Stimulated activated CD4-positive, alpha-beta T cell treated with anti-CD3 and anti-CD28 coated beads, Interleukin-15, amount 100 ng/mL, for 24 hours (primary cell): ENCODE measurements at regions not wholly inside any gene's neighbourhood (a gene's known extent, or its start where the extent isn't known, plus 50 kb on each side); places are given as distances from the start of the nearest gene placed in this dataset.
"Not testable (repeated sequence)": the region's sequence is repeated elsewhere in the genome, so short reads cannot be mapped to it uniquely, and the experiment has no call there.

Source experiments
- DNase-seq: peaks from one replicate; pipeline ENCODE4 v3.0.0-alpha.2; 2020

DNA sequence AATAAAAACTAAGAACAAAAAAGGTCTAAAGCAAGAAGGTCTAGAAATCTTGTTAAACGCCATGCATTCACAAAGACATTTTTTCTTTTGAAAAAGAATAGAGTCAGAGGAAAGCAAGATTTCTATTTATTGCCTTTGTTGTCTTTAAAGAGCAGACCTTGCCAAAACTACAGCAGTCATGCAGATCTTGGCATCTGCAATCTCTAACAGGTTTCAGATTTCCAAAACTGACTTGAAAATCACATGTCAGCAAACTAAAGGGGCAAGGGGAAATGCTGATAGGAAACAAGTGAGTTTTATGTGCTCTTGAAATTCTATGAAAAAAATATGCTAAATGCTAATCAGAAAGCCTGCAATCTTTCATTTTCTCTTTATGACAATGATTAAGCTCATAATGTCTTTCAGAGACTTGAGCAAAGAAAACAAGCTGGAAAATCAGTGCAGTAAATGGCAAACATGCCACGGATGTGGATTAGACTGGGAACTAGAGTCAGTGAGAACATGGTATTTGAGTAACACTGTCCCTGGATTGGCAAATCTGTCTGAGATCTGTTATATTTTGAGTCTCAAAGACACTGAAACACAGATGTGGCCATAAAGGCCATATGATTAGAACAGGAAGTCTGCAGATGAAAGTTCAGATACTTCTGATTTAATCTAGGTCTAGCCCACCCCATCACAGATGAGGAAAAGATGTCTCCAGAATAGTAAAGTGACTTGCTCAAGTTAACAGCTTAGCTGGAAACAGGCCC, 361.4 kb upstream of the RPS23 start:
- DNase-seq: no peak

DNA sequence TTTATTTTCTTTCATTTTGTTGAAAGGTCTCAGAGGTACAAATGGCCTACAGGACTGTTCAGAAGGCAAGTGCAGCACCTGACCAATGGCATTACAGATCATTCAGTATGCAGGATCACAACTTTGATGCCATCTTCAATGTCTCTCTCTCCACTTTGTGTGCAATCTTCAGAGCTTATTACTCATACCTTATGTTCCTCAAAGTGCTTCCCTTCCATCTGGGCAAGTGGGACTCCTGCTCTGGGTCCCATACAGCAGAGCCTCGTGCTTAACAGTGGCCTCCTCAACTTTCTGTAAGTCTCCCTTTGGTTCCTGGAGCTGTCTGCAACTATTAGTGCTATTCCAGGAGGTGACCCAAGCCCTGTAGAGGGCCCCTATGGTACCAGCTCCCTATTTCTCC, 358.4 kb upstream of the RPS23 start:
- DNase-seq: no peak

DNA sequence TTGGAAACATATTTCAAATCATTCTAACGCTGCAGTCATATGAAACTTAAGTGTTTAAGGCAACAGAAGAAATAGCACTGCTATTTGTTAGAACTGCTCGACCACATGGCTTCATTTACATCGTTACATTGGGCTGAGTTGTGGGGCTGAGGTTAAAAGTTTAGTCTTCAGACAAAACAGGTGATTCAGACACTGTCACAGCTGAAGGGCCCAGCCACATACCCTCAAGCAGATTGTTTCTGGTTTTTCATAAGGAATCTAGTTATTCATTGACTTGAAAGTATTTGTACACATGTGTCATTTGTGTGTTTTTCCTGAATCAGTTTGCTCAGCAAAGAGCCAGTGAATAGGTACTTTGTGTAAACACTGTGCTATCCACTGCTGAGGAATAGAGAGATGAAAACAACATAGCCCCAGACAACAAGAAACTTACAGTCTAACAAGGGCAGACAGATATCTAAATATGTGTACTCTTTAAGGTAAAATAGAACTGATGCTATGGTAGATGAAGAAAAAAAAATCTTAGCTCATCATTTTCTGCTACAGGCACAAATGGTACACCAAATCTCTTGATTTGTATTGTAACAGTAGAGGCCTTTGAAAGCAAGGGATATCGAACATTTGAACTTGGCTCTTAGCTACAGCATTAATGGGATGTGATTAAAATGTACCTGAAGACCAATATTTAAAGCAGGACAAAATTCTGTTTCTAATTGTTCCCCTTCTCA, 357.6 kb upstream of the RPS23 start:
- DNase-seq: peak; percentile 3

DNA sequence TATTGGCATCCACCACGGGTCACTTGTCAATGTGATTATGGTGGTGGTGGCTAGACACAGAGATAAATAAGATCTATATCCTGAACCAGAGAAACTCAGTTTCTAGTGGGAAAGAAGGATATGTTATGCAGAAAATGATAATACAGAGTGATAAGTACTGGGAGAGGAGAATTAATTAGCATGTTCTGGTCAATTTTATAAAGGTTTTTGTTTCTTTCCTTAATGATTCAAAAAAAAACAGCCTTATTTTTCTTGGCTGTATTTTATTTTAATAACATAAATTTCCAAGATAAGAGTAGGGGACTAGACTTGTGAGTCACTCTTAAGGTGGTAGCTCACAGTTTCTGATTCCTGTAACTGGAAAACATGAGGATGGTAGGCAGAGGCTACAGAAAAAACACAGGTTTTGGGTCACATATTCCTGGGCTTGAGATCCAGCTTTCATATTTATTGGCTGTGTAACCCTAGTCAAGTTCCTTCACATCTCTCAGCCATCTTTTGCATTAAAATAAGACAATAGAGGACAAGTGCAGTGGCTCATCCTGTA, 350.3 kb upstream of the RPS23 start:
- no peak for DNase-seq

DNA sequence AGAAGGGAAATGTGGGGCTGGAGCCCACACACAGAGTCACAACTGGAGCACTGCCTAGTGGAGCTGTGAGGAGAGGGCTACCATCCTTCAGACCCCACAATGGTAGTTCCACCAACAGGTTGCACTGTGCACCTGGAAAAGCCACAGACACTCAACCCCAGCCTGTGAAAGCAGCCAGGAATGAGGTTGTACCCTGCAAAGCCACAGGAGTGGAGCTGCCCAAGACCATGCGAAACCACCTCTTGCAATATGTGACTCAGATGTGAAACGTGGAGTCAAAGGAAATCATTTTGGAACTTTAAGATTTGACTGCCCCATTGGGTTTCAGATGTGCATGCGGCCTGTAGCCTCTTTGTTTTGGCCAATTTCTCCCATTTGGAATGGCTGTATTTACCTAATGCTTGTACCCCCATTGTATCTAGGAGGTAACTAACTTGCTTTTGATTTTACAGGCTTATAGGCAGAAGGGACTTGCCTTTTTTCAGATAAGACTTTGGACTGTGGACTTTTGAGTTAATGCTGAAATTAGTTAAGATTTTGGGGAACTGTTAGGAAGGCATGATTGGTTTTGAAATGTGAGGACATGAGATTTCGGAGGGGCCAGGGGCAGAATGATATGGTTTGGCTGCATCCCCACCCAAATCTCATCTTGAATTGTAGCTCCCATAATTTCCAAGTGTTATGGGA, 348.9 kb upstream of the RPS23 start:
- not testable (repeated sequence) for DNase-seq

DNA sequence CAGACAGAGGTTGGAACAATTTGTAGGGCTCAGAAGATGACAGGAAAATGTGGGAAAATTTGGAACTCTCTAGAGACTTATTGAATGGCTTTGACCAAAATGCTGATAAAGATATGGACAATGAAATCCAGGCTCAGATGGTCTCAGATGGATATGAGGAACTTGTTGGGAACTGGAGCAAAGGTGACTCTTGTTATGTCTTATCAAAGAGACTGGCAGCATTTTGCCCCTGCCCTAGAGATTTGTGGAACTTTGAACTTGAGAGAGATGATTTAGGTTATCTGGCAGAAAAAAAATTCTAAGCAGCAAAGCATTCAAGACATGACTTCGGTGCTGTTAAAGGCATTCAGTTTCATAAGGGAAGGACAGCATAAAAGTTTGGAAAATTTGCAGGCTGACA, 347.9 kb upstream of the RPS23 start:
- not testable (repeated sequence) for DNase-seq

DNA sequence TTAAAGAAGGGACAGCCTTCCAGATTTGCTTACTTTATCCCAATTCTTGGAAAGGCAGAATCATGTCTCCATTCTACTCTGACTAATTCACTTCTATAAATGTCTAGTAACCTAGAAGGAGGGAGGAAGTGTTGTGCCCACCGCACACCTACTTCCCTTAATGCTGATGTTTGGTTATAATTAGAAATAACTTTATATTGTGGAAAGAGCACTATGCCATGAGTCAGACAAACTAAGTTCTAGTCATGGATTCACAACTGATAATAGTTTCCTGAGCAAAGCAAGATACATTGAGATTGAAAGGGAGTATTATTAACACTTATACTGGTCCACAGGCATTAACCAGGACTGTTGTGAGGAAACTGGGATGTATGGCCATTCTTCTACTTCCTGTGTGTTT, 345.9 kb upstream of the RPS23 start:
- no peak for DNase-seq

DNA sequence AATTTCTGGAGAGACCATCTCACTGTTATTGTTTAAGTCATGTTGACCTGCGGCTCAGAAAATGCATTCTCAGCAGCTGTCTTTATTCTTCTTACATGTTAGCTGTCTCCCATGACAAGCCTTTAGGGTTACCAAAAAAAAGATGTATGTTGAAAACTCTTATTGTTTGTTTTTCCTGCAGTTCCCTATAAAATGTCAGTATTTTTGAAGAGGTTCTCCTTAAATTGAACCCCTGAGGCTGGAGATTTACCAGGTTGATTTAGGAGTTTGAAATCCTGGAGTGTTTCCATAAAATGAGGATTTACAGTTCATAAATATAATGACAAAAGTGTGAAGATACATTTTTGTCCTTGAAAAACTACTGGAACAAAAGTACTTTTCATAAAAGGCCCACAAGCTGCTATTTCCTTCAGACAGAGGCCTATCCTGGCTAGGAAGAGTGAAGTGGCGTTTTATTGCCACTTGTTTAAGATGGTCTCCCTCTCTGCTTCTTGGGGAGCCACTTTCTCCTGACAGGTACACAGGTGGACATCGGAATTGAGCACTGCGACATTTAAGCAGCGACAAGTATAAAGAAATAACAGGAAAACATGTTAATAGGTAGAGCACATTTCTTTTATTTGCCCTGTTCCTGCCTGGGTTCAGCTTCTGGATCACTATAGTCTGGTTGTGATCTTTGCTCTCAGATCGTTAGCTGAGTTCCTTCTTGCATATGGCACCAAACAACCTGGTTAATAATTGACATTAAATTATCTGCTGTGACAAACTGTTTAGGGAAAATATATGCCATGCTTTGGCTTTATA, 344.8 kb upstream of the RPS23 start:
- DNase-seq: no peak

DNA sequence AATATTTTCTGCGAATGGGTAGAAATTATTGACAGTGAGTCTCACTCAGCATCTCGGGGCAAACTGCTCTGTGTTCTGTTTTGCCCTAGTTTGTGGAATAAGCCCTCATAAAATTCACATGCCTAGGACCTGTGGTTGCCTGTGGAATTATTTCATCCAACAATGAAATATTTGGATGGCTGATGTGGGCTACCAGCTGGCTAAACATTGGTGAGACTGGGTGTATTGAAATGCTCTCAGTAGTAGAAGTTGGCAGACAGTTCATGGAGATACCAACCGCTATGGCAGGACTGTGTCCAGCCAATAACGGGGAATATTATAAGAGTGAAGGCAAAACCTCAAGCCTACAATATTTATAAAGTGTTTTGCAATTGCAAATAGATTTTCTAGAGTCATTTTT, 344.1 kb upstream of the RPS23 start:
- no peak for DNase-seq

DNA sequence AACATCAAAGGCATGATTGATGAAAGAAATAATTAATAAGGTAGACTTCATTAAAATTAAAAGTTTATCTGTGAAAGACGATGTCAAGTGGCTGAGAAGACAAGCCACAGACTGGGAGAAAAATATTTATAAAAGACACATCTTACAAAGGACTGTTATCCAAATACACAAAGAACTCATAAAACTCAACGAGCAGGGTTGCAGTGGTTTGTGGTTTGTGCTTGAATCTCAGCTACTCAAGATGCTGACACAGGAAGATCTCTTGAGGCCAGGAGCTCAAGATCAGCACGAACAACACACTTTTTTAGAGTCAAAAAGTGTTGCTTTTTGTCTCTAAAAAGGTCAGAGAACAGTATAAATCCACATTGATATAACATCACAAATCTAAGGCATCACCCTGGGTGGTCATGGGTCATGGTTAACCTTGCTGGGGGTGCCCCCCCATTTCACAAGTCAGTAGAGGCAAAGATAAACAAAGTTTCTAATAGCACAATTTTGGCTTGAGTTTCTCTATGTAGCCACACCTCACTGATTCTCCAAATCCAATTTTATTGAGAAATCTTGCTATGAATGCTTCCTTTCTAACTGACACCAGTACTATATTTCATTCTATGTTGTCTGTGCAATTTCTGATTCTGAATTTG, 342.9 kb upstream of the RPS23 start:
- no peak for DNase-seq

DNA sequence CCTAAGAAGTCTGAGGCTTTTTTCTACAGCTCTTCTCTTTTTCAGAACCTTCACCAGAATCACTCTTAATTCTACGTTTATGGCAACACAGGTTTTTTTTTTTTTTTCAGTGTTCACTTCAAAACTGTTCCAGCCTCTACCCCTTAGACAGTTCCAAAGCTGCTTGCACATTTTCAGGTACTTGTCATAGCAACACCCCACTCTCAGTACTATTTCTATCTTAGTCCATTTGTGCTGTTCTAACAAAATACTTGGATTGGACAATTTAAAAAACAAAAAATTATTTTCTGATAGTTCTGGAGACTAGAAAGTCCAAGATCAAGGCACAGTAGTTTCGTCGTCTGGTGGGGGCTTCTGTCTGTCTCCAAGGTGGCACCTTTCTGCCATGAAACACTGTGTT, 340.9 kb upstream of the RPS23 start:
- no peak for DNase-seq

DNA sequence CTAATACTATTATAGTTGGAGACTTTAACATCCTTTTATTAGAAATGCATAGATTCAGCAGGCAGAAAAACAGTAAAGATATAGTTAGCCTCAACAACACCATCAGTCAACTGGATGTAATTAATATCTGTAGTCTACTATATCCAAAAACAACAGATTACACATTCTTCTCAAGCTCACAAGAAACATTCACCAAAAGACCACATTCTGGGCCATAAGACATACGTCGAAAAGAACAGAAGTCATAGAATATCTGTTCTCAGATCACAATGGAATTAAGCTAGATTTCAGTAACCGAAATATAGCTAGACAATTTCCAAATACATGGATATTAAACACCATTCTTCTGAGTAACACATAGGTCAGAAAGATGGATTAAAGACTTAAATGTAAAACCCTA, 336.6 kb upstream of the RPS23 start:
- no peak for DNase-seq

DNA sequence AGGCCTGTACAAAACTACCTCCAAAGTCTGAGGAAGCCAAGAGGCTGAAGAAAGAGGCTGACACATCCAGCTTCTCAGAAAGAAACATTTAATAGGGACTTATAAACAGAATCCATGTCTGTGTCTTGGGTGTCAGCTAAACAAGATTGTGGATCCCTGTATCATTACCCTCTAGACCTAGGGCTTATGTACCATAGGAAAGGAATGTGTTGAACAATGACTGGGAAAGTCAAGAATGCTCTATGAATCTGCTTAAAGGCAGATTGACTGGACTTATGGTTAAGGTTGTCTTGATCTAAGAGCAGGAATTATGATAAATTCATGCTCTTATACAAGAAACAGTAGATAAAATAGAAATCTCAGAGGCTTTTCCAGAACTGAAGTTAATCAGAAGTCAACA, 335.7 kb upstream of the RPS23 start:
- no peak for DNase-seq

DNA sequence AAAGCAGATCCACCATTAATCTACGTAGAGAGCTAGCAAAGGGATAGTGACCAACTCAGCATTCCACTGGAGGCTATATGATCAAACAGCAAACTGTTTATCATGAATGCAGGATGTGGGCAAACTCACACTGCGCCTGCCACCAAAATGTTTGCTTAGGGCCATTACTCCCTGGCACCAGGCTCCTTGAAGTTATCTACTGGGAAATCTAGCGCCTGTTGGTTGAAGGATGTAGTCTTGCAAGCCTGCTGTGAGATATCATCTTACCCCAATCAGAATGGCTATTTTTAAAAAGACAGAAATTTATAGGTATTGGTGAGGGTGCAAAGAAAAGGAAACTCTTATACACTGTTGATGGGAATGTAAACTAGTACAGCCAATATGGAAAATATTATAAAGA, 332.5 kb upstream of the RPS23 start:
- no peak for DNase-seq

DNA sequence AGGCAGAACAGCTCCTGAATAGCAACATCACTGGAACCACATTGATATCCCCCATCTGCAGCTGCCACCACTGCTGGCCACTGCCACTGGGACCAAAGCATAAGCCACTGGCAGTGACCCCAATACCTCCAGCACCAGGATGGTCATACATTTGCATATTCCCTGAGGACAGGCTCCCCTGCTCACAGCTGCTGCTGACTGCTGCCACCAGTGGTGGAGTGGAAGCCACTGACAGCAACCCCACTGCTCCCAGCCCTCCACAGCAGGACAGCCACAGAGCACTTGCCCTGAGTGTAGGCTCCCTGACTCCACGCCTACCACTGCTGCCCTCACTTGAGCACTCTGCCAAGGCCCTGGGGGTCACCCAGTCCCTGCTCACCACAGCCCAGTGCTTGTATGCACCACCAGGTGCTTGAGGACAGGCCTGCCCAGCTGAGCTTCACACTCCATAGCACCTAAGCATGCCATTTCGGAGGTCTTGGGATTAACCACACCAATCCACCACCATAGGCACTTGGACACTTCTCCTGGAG, 327.4 kb upstream of the RPS23 start:
- DNase-seq: no peak

DNA sequence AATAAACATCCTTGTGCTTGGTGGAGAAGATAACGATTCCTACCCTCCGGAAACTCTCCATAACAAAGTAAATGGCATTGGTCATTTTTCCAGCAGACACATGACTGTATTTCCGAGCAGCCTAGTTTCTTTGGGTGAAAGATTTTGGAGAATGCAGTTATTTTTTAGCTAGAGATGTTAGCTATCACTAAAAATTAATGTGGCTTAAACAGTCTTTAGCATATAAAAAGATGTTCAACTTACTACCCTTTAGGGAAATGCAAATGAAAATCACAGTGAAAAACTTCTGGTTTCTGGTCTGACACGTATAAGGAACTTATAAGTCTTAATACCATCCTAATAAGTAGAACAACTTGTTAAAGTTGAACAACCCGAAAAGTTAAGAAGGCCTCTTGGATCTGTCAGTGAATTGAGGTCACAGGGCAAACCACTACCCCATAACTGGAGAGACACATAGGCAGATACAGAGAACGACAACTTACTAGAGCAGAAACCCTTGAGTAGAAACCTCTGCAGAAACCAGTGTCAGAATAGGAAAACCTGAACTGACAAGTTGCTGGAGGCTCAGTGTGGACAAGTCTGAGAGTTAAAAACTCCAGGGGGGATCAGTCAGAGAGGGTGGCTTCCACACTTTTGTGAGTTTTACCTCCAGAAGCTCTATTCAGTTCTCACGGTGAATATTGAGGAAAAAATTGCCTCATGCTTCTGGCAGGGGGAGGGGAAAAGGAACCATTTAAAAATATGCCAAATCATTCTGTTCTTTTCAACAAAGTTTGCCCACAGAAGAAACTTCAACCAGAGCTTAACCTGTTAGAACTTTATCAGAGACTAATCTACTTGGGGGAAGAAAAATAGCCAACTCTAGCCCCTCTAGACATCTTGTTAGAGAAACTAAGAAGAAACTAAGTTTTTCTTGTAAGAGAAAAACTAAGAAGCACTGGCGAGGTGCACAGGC, 325.2 kb upstream of the RPS23 start:
- no peak for DNase-seq

DNA sequence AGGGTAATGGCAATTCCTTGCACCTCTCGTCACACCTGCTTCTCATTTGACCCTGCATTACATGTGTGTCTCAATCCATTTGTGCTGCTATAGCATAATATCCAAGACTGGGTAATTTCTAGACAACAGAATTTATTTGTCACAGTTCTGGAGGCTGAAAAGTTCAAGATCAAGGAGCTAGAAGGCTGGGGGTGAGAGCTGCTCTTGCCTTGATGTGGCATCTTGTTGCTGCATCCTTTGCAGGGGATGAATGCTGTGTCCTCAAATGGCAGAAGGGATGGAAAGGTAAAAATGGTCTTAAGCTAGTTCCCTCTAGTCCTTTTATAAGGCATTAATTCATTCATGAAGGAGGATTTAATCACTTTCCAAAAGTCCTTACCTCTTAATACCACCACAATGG, 323.7 kb upstream of the RPS23 start:
- DNase-seq: no peak

DNA sequence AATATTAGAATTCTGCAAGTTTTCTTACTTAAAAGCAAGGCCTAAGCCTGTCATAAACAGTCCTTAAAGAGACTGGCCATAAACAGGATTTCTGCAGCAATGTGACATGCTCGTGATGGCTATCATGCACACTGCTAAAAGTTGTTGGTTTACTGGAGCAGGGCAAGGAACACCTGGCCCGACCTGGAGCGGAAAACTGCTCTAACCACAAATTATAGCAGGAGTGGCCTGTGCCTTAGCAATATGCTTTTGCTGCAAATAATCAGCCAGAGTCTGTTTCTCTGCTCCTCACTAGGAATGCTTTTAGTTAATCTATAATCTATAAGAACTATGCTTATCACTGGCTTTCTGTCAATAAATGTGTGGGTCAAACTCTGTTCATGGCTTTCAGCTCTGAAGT, 322.9 kb upstream of the RPS23 start:
- DNase-seq: no peak

DNA sequence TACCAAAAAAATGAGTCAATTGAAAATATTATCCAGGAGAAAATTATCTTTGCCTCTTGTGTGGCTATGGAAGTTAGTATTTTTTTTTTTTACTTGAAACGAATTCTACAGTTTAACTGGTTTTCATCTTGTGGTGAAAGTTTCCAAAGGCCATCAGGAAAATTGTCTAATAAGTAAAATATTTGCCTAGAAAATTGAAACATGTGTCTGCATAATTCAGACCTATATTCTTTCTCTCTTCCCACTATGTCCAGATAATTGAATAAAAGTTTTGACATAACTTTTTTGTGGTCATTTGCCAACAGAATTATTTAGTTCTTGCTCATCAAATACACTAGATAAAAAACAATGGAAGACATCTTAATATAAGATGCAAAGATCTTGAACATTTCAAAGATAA, 321.5 kb upstream of the RPS23 start:
- no peak for DNase-seq

DNA sequence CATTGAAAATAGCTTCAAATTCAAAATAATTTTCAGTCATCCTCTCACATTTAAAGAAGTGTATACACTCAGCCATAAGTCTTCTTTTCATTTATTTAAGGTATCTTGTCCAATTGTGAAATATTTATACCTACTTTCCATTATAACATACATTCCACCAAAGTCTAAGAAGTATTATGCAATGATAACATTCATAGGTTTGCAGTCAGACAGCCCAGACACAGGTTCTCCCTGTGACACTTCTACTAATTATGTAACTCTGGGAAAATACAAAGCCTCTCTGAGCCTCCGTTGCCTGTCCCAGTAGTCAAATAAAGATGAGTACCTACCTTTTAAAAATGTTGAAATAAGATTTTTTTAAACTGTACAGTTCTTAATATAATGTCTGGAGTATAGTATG, 320.9 kb upstream of the RPS23 start:
- no peak for DNase-seq

DNA sequence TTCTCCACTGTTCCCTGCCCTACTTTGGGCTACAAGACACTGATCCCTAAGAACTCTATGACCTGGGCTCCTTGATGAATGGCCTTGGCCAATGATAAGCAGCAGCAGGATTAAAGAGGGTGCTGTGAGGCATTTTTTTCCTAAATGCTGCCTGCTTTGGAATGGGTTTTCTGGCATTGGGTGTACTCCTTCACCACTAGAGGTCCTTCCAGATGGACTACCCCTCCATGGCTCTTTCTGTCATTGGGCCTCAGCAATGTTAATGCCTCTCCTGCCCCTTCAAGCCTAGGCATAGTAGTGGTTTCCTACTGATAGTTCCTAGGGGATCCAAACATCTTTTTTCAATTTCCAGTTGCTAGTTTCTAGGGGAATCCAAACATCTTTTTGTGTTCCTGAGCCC, 319.3 kb upstream of the RPS23 start:
- no peak for DNase-seq
